Left ventricle myocardium inferior (tissue), 1 donor: ENCODE measurements at regions not wholly inside any gene's neighbourhood (a gene's known extent, or its start where the extent isn't known, plus 50 kb on each side); places are given as distances from the start of the nearest gene placed in this dataset.

Experiments used
- DNase-seq: peaks from one replicate; pipeline ENCODE4 v3.0.0-alpha.2; 2020
- H3K27ac ChIP-seq: fragments of 200-600 bp; replicated peaks from 2 replicates; pipeline ENCODE4 v1.8.0; 2021
- H3K27me3 ChIP-seq: fragments of 200-600 bp; 2 replicates; pipeline ENCODE4 v1.8.0; 2021; ENCODE audit warnings: low read depth
- H3K36me3 ChIP-seq: fragments of 200-600 bp; 2 replicates; pipeline ENCODE4 v1.8.0; 2021
- H3K4me1 ChIP-seq: fragments of 200-600 bp; 2 replicates; pipeline ENCODE4 v1.8.0; 2021
- H3K4me3 ChIP-seq: fragments of 200-600 bp; 2 replicates; pipeline ENCODE4 v1.8.0; 2021; ENCODE audit warnings: mild to moderate bottlenecking, moderate library complexity
- H3K9me3 ChIP-seq: fragments of 200-600 bp; replicated peaks from 2 replicates; pipeline ENCODE4 v1.8.0; 2021
- CTCF ChIP-seq: fragments of 200-600 bp; IDR thresholded peaks from 2 replicates; pipeline ENCODE4 v1.8.0; 2021; ENCODE audit warnings: antibody characterized with exemption, mild to moderate bottlenecking, borderline replicate concordance
- intact Hi-C: fragments of 100-400 bp; cut with micrococcal nuclease; formaldehyde crosslinking; loops from one replicate; pipeline ENCODE4 v1.11.0; 2022
- donor health status: DM: no; HTN: yes; CAD: no; lungs with severe emphysema.

- no peak for TF ChIP-seq CTCF
- intact Hi-C loops: no loop called here
- no peak for DNase-seq
- H3K9me3 ChIP-seq: peaks cover 18% of the 10 kb centered on the region
- H3K27me3 ChIP-seq: no peaks in the 10 kb centered on the region
- no peaks in the 10 kb centered on the region for H3K36me3 ChIP-seq
- H3K27ac ChIP-seq: no peak overlapping the region
- no peak overlapping the region for H3K4me3 ChIP-seq
- no peaks in the 10 kb centered on the region for H3K4me1 ChIP-seq
Observed at GRCh38 chr7:109226699-109227098, 657.0 kb downstream of the DNAJB9 start.

DNA sequence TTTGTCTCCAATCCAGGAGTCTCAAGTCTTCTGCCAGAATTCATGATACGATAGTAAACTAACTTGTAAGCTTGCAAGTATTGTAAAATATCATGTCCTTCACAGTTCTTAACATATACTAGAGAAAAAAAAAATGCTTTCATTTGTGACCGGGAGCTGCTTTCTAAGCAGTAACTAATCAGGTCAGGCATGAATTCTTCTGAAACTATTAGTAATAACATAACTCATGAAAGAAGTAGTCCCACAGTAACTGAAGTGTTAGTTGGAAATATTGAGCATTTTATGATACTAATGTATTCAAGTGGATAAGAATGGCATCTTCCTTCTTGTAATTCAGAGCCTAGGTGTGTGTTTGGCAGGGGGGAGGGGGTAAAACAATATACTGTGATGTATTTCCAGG, 665.6 kb downstream of the DNAJB9 start:
- no peak for DNase-seq
- Histone ChIP-seq H3K9me3 (peaks cover under 1% of the 10 kb centered on the region), H3K27me3 (no peaks in the 10 kb centered on the region), H3K4me1 (no peaks in the 10 kb centered on the region), H3K36me3 (no peaks in the 10 kb centered on the region), H3K4me3 (no peak overlapping the region), H3K27ac (no peak overlapping the region)
- TF ChIP-seq CTCF: no peak
- intact Hi-C loops: no loop called here

DNA sequence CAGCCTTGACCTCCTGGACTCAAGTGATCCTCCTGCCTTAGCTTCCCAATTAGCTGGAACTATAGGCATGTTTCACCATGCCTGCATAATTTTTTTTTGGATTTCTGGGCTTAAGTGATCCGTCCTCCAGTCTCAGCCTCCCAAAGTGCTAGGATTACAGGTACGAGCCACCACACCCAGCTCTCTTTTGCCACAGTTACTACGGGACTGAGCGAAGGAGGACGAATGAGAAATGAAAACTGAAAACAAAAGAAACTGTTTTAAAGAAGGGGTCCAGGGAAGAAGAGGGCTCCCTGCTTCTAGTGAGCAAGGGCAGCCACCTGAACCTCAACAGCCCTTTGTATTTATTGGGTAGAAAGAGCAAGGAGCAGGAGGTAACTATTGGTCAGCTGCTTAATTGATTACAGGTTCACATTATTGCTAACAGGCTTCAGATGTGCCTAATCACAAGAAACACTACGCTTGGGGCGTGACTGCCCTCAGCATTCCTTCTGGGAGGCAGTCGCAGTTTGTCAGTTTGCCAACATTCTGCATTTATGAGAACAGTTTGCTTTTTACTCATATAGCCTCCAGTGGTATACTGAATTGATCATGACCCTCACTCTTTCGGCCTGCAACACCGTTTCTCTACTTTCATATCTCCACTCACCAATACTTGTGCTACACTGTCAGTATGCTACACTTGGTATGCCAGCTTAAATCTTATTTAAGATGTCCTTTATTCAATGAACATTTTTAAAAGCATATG, 676.8 kb downstream of the DNAJB9 start:
- Histone ChIP-seq H3K4me1 (no peaks in the 10 kb centered on the region), H3K9me3 (no peaks in the 10 kb centered on the region), H3K27me3 (no peaks in the 10 kb centered on the region), H3K27ac (no peak overlapping the region), H3K4me3 (no peak overlapping the region), H3K36me3 (no peaks in the 10 kb centered on the region)
- intact Hi-C loops: no loop called here
- no peak for TF ChIP-seq CTCF
- no peak for DNase-seq

DNA sequence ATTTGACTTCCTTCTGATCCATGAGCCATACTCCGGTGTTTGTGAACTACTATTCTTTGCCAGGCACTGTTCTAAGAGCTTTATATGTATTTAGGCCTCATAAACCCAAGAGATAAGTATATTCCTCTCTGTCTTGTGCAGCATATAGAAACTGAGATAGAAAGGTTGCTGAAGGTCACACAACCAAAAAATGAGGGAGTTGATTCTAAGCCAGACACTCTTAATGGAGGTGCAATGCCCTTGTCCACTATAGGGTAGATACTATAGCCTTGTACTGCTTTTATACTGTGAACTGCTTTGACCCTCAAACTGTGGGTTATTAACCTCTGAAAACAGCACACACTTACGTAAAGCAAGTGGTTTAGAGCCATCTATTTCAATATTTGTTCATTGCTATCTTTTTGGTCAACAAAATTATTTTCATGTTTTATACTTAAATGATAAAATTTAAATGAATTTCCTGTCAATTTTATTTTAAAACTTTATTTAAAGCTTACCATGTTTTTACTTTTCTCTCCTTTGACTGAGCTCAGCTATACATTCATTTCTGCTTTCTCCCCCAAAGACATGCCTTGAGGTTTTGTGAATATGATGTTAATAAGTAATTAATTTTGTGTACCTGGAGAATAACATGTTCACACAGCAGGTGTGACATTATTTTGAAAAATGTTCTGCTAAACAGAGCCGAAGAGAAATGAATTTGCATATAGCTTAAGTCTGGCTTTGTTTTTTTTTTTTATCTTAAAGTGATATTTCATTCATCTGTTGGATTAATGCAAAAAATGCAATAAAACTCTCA, 687.3 kb downstream of the DNAJB9 start:
- intact Hi-C loops: no loop called here
- H3K27me3 ChIP-seq: no peaks in the 10 kb centered on the region
- TF ChIP-seq CTCF: no peak
- H3K4me3 ChIP-seq: no peak overlapping the region
- H3K27ac ChIP-seq: no peak overlapping the region
- no peaks in the 10 kb centered on the region for H3K4me1 ChIP-seq
- DNase-seq: no peak
- H3K9me3 ChIP-seq: no peaks in the 10 kb centered on the region
- no peaks in the 10 kb centered on the region for H3K36me3 ChIP-seq

DNA sequence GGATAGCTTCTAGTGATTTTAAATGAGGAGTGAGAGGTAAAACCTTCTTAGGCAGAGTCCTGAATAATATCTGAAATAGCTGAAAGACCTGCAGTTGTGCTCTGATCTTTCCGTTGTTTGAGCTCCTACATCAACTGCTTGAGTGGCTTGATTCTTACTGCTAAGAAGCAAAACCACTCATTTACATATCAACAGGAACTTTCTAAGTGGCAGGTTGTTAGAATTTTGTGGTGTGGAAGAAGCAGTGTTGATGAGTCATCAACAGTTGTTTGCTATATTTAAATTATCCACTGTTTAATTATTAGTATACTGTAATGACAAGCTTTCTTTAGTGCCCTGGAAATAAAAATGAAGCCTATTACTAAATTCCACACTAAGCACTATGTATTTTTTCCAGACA, 689.5 kb downstream of the DNAJB9 start:
- no peaks in the 10 kb centered on the region for H3K4me1 ChIP-seq
- no peaks in the 10 kb centered on the region for H3K36me3 ChIP-seq
- no peaks in the 10 kb centered on the region for H3K27me3 ChIP-seq
- H3K9me3 ChIP-seq: no peaks in the 10 kb centered on the region
- no peak for TF ChIP-seq CTCF
- intact Hi-C loops: no loop called here
- DNase-seq: no peak
- no peak overlapping the region for H3K4me3 ChIP-seq
- no peak overlapping the region for H3K27ac ChIP-seq
